G401 (cell line): ENCODE measurements at regions not wholly inside any gene's neighbourhood (a gene's known extent, or its start where the extent isn't known, plus 50 kb on each side); places are given as distances from the start of the nearest gene placed in this dataset.

Experiments used
- DNase-seq: peaks from one replicate; pipeline ENCODE4 v3.0.0-alpha.2; 2015; ENCODE audit warnings: low spot score
- in situ Hi-C: cut with HindIII; loops from 2 replicates; pipeline ENCODE4 v1.10.0; 2016; ENCODE audit warnings: low sequenced_read_pairs, mixed read lengths

DNA sequence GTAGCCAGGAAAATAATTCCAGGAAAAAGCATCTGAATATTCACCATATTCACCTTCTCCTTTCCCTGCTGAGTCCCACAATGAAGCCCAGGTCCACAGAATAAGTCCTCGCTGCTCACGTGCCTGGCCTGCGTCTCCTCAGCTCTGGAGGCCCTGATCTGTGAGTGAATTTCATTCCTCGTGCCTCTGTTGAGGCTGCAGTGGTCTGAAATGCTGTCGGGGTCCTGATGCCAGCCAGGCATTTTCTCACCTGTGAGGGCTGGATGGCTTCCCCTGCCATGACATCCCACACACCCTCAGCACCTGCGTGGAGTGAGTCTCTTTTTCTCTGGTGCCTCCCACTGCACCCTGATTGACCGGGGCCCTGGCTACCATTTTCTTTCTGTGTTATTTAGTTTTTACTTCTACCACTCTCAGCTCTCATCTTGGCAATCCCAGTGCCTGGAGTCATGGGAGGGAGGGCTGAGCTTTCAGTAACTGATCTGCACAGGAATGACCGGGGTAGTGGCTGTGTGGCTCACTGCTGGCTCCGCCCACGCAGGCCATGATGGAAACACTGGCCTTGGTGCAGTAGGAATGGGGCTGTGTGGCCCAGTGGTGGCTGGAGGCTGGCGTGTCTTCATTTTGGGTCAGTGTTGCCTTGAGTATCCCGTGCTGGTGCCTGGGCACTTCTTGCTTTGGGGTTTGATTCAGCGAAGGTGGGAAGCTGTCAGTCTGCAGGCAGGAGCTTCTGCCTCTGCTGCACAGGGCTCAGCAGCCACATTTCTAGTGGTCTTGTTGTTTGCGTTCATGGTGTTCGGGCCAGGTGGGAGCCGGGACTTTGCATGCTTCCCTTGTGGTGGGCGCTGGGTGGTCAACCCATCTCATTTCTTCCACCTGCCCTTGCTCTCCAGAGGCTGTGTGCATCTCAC is 807.2 kb downstream of the TBC1D22A start:
- DNase-seq = no peak
- in situ Hi-C loops = no loop called here

DNA sequence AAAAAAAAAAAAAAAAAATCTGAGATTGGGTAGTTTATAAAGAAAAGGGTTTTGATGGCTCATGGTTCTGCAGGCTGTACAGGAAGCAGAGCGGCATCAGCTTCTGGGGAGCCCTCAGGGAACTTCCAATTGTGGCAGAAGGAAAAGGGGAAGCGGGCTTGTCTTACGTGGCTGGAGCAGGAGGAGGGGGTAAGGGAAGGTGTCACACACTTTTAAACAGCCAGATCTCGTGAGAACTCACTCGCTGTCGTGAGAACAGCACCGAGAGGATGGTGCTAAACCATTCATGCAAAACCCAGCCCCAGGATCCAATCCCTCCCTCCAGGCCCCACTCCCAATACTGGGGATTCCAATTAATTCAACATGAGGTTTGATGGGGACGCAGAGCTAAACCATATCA is 806.2 kb downstream of the TBC1D22A start:
- DNase-seq = no peak
- in situ Hi-C loops = no loop called here

- in situ Hi-C loops = no loop called here
- no peak for DNase-seq
These were observed 805.0 kb downstream of the TBC1D22A start for GRCh38 chr22:47567126-47568090.

DNA sequence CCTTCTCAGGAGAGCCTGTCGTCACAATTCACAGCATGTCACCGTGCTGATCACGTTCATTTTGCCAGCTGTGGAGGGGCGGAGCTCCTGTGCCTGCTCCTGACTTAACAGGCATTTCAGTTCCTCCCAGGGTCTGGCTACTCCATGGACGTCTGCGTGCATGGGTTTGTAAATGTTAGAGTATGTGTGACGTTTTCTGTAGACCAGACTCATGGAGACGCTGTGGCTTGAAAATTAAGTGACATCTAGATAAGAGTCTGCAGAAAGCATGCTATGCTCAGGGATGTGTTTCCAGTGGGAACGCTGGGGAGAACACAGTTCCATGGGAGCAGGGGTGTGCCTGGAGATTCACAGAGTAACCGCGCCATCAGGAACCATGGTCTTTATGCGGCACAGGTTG is 804.0 kb downstream of the TBC1D22A start:
- no peak for DNase-seq
- in situ Hi-C loops = no loop called here

DNA sequence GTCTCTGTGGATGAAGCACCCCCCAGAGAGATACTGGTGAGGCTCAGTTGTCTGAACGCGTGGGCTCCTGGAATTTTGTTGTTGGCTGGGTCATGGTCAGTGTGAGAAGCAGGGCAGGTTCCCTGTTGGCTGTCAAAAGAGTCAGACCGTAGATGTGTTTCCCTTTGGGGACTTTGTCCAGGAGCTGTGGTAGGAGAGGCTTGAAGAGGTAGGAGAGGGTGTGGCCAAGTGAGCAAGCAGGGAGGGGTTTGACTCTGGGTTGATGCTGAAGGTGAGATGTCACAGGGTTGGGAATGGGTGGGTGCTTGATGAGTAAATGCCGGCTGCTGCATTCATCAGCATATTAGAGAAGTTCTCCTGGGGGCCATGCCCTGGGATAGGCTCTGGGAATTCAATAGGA is 803.2 kb downstream of the TBC1D22A start:
- DNase-seq = no peak
- in situ Hi-C loops = no loop called here

- in situ Hi-C loops = no loop called here
- DNase-seq = no peak
These were observed 802.4 kb downstream of the TBC1D22A start for GRCh38 chr22:47564651-47565434.

- DNase-seq = no peak
- in situ Hi-C loops = no loop called here
These were observed 801.7 kb downstream of the TBC1D22A start for GRCh38 chr22:47564158-47564450.

GRCh38 chr22:47563406-47564157 is 801.1 kb downstream of the TBC1D22A start:
- no peak for DNase-seq
- in situ Hi-C loops = no loop called here

DNA sequence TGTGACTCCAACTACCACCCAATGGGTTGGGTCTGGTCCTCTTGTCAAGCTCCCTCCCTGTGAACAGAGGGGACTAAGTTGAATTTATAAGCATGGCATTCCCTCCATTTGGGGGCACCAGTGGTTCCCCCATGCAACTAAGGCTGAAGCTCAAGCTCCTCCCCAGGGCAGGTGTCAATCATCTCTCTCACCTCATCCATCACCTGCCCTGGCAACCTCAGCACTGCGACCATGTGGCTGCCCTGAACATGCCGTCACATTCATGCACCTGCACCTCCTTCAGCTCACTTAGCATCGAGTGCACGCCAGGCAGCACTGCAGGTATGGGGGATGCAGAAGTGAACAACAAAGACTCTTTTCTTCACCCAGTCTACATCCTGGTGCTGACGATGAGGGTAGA is 799.3 kb downstream of the TBC1D22A start:
- no peak for DNase-seq
- in situ Hi-C loops = no loop called here

DNA sequence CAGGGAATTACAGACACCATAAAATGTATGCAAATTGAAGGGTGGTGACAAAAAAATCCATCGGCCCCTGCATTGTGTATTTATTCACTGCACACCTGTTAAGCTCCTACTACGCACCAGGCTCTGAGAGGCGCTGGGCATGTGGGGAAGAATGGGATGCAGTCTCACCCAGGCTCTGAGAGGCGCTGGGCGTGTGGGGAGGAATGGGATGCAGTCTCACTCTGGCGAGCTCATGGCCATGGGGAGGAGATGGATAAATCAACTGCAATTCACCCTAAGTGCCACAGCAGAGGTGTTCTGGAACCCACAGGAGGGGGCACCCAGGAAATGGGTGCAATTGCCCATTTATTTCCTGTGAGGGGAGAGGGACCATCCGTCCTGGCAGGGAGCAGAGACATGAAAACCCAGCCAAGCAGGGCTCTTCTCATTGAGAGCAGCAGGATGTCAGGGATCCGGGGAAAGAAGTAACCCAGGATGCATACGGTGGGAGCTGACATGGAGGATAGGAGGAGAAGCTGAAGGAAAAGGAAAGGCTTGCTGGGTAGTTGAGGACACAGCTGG is 798.7 kb downstream of the TBC1D22A start:
- no peak for DNase-seq
- in situ Hi-C loops = no loop called here

GRCh38 chr22:47558828-47559700 is 796.6 kb downstream of the TBC1D22A start:
- no peak for DNase-seq
- in situ Hi-C loops = no loop called here

DNA sequence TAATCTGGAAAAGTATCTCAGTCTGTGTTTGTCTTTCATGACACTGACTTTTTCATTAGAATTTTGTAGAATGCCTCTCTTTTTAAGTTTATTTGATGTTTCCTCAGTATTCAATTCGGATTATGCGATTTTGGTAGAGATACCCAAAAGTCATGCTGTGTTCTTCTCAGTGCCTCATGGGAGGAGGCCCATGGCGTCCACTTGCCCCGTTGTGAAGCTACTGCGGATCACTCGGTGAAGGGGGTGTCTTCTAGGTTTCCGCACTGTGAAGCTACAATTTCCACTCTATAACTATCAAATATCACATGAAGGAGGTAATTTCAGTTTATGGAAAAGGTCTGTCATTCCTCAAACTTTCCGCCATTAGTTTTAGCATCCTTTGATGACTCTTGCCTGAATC is 794.0 kb downstream of the TBC1D22A start:
- in situ Hi-C loops = no loop called here
- no peak for DNase-seq

- in situ Hi-C loops = no loop called here
These were observed 791.0 kb downstream of the TBC1D22A start for GRCh38 chr22:47553436-47553835.

GRCh38 chr22:47552541-47553205 is 790.2 kb downstream of the TBC1D22A start:
- in situ Hi-C loops = no loop called here
- DNase-seq = no peak

More at GRCh38 chr22:47553436-47553835, 791.0 kb downstream of the TBC1D22A start:
- no peak for DNase-seq

- in situ Hi-C loops = no loop called here
- DNase-seq = no peak
These were observed 789.6 kb downstream of the TBC1D22A start for GRCh38 chr22:47552024-47552423.

GRCh38 chr22:47551431-47551775 is 789.0 kb downstream of the TBC1D22A start:
- DNase-seq = no peak
- in situ Hi-C loops = no loop called here
